Colonic mucosa (tissue), 4 donors: ENCODE measurements at regions not wholly inside any gene's neighbourhood (a gene's known extent, or its start where the extent isn't known, plus 50 kb on each side); places are given as distances from the start of the nearest gene placed in this dataset.

Experiments
- DNase-seq: peaks from one replicate; pipeline ENCODE4 v3.0.0-alpha.2; 2020
- H3K27ac ChIP-seq: fragments of 200-600 bp; one replicate; pipeline ENCODE4 v1.8.0; 2021
- H3K27me3 ChIP-seq: fragments of 200-600 bp; one replicate; pipeline ENCODE4 v1.8.0; 2021
- H3K36me3 ChIP-seq: fragments of 200-600 bp; one replicate; pipeline ENCODE4 v1.8.0; 2021
- H3K4me1 ChIP-seq: fragments of 200-600 bp; one replicate; pipeline ENCODE4 v1.8.0; 2021; ENCODE audit warnings: mild to moderate bottlenecking
- H3K4me3 ChIP-seq: fragments of 200-600 bp; one replicate; pipeline ENCODE4 v1.8.0; 2021
- H3K9ac ChIP-seq, 2 donors: one replicate each; pipeline ENCODE4 v1.7.0; 2013; ENCODE audit warnings: control low read depth in 2 of 2, low read depth in 2 of 2, low read length in 2 of 2
- H3K9me3 ChIP-seq: fragments of 200-600 bp; one replicate; pipeline ENCODE4 v1.8.0; 2021
- CTCF ChIP-seq: fragments of 200-600 bp; IDR thresholded peaks from one replicate; pipeline ENCODE4 v1.8.0; 2022; ENCODE audit warnings: antibody characterized with exemption, mild to moderate bottlenecking
- intact Hi-C: fragments of 100-400 bp; cut with DNase I; formaldehyde crosslinking; loops from one replicate; pipeline ENCODE4 v1.14.1; 2022
- donor health status: healthy.
- donor health status: DM: no; HTN: no; CAD: no.
- donor health status: DM: no; HTN: no; CAD: no.

- TF ChIP-seq CTCF = no peak
- peak; percentile 81 for DNase-seq
- Histone ChIP-seq H3K27me3 (no peaks in the 10 kb centered on the region), H3K4me3 (no peak overlapping the region), H3K9me3 (no peaks in the 10 kb centered on the region), H3K36me3 (no peaks in the 10 kb centered on the region), H3K27ac (peak overlapping the region; percentile 61), H3K9ac (no peak overlapping the region), H3K4me1 (no peaks in the 10 kb centered on the region)
- intact Hi-C loops = no loop called here
Measured at GRCh38 chr5:168159425-168159824, 132.0 kb upstream of the WWC1 start.

- Histone ChIP-seq H3K36me3 (no peaks in the 10 kb centered on the region), H3K9ac (no peak overlapping the region), H3K4me3 (no peak overlapping the region), H3K9me3 (no peaks in the 10 kb centered on the region), H3K27me3 (no peaks in the 10 kb centered on the region), H3K4me1 (peaks cover 6% of the 10 kb centered on the region), H3K27ac (no peak overlapping the region)
- intact Hi-C loops = no loop called here
- DNase-seq = no peak
- TF ChIP-seq CTCF = no peak
Measured at GRCh38 chr5:168162464-168162863, 129.0 kb upstream of the WWC1 start.

GRCh38 chr5:168163966-168164365 is 127.5 kb upstream of the WWC1 start:
- TF ChIP-seq CTCF = no peak
- H3K9me3 ChIP-seq = no peaks in the 10 kb centered on the region
- H3K36me3 ChIP-seq = no peaks in the 10 kb centered on the region
- peak overlapping the region in 1 of 2 donors; percentile 24 for H3K9ac ChIP-seq
- DNase-seq = peak; percentile 68
- intact Hi-C loops = no loop called here
- H3K4me3 ChIP-seq = no peak overlapping the region
- H3K27me3 ChIP-seq = no peaks in the 10 kb centered on the region
- peak overlapping the region; percentile 83 for H3K27ac ChIP-seq
- H3K4me1 ChIP-seq = peaks cover 6% of the 10 kb centered on the region

GRCh38 chr5:168165221-168165914 is 126.1 kb upstream of the WWC1 start:
- no peaks in the 10 kb centered on the region for H3K36me3 ChIP-seq
- H3K4me1 ChIP-seq = peaks cover 6% of the 10 kb centered on the region
- peak; percentile 38 for DNase-seq
- TF ChIP-seq CTCF = no peak
- H3K9ac ChIP-seq = peak overlapping the region in 1 of 2 donors; percentile 68
- H3K27ac ChIP-seq = peak overlapping the region; percentile 83
- H3K27me3 ChIP-seq = no peaks in the 10 kb centered on the region
- intact Hi-C loops = no loop called here
- no peaks in the 10 kb centered on the region for H3K9me3 ChIP-seq
- no peak overlapping the region for H3K4me3 ChIP-seq

- Histone ChIP-seq H3K4me1 (peaks cover 6% of the 10 kb centered on the region), H3K9me3 (no peaks in the 10 kb centered on the region), H3K9ac (peak overlapping the region in 1 of 2 donors; percentile 57), H3K4me3 (no peak overlapping the region), H3K27ac (peak overlapping the region; percentile 83), H3K36me3 (no peaks in the 10 kb centered on the region), H3K27me3 (no peaks in the 10 kb centered on the region)
- no peak for TF ChIP-seq CTCF
- intact Hi-C loops = no loop called here
- DNase-seq = no peak
Measured at GRCh38 chr5:168165977-168166376, 125.5 kb upstream of the WWC1 start.
